ENCODE measurements at regions not wholly inside any gene's neighbourhood (a gene's known extent, or its start where the extent isn't known, plus 50 kb on each side); places are given as distances from the start of the nearest gene placed in this dataset.
"Not testable (repeated sequence)": the region's sequence is repeated elsewhere in the genome, so short reads cannot be mapped to it uniquely, and the experiment has no call there.

- DNase-seq, result no peak
These were observed 98.0 kb upstream of the VLDLR start for GRCh38 chr9:2523591-2523990.

GRCh38 chr9:2524601-2525000 is 97.0 kb upstream of the VLDLR start:
- DNase-seq, result no peak

- no peak for DNase-seq
These were observed 96.4 kb upstream of the VLDLR start for GRCh38 chr9:2525147-2525546.

GRCh38 chr9:2526071-2526828 is 95.3 kb upstream of the VLDLR start:
- DNase-seq, result no peak

- no peak for DNase-seq
These were observed 90.1 kb upstream of the VLDLR start for GRCh38 chr9:2531481-2531880.

- no peak for DNase-seq
These were observed 85.1 kb upstream of the VLDLR start for GRCh38 chr9:2536511-2536910.

GRCh38 chr9:2545881-2546490 is 75.6 kb upstream of the VLDLR start:
- no peak for DNase-seq

GRCh38 chr9:2555899-2556600 is 65.5 kb upstream of the VLDLR start:
- not testable (repeated sequence) for DNase-seq

GRCh38 chr9:2557693-2558092 is 63.9 kb upstream of the VLDLR start:
- DNase-seq, result no peak

- DNase-seq, result peak; percentile 80
These were observed 62.1 kb upstream of the VLDLR start for GRCh38 chr9:2559192-2560152.

GRCh38 chr9:2560180-2560579 is 61.4 kb upstream of the VLDLR start:
- DNase-seq, result no peak

- DNase-seq, result no peak
These were observed 55.8 kb upstream of the VLDLR start for GRCh38 chr9:2565676-2566340.

GRCh38 chr9:2567922-2568321 is 53.7 kb upstream of the VLDLR start:
- DNase-seq, result no peak

- DNase-seq, result no peak
These were observed 52.9 kb upstream of the VLDLR start for GRCh38 chr9:2568689-2569088.

GRCh38 chr9:2570615-2571479 is 50.7 kb upstream of the VLDLR start:
- DNase-seq, result peak; percentile 49

All from left hindlimb (tissue), 1 donor.